GM12878 (cell line): ENCODE measurements at regions not wholly inside any gene's neighbourhood (a gene's known extent, or its start where the extent isn't known, plus 50 kb on each side); places are given as distances from the start of the nearest gene placed in this dataset.

Source experiments
- POU2F2 ChIP-seq: IDR thresholded peaks from 3 replicates; pipeline ENCODE4 v1.6.1; 2011; ENCODE audit warnings: low read depth, mild to moderate bottlenecking, low read length, borderline replicate concordance
- RBBP5 ChIP-seq: fragments of 200-600 bp; sonication (generic); conservative IDR thresholded peaks from 2 replicates; pipeline ENCODE4 v1.6.1; 2016
- TF ChIP-seq, protein P1 (sequence below): fragments of 450-650 bp; IDR thresholded peaks from 2 replicates; pipeline ENCODE4 v1.6.1; 2017; ENCODE audit warnings: low read depth, mild to moderate bottlenecking, moderate library complexity
- TF ChIP-seq, protein P2 (sequence below), 3 experiments: IDR thresholded peaks in 2 of 3; conservative IDR thresholded peaks in 1 of 3; 2 replicates each; pipeline ENCODE4 v1.5.1; 2011; ENCODE audit warnings: low read depth in 3 of 3, low read length in 3 of 3, mild to moderate bottlenecking in 3 of 3, control low read depth in 2 of 3, moderate library complexity in 2 of 3, inconsistent platforms in 1 of 3, mixed read lengths in 1 of 3; ENCODE audit not compliant: control insufficient read depth in 2 of 3, insufficient read depth in 1 of 3; ENCODE audit errors: extremely low read depth in 1 of 3

DNA sequence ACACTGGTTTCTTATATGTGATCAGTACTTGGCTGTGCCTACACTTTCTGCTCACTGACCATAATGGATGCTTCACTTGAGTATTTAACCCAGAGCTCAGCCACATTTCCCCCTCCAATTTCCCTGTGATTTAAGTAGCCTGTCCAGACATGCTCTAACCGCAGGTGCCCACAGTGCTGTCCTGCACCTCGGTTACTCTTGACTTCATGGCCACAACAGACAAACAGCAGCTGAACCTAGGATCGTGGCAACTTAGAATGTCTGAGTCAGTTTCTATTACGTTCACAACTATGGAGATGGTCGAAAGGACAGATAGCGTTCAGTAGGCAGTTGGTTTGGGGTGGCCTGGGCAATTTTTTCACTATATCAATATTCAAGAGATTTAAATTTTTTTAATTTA lies 306.9 kb upstream of the SGK1 start:
- no peak for TF ChIP-seq RBBP5
- TF ChIP-seq, protein P1, sequence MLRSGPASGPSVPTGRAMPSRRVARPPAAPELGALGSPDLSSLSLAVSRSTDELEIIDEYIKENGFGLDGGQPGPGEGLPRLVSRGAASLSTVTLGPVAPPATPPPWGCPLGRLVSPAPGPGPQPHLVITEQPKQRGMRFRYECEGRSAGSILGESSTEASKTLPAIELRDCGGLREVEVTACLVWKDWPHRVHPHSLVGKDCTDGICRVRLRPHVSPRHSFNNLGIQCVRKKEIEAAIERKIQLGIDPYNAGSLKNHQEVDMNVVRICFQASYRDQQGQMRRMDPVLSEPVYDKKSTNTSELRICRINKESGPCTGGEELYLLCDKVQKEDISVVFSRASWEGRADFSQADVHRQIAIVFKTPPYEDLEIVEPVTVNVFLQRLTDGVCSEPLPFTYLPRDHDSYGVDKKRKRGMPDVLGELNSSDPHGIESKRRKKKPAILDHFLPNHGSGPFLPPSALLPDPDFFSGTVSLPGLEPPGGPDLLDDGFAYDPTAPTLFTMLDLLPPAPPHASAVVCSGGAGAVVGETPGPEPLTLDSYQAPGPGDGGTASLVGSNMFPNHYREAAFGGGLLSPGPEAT: no peak
- TF ChIP-seq, protein P2, sequence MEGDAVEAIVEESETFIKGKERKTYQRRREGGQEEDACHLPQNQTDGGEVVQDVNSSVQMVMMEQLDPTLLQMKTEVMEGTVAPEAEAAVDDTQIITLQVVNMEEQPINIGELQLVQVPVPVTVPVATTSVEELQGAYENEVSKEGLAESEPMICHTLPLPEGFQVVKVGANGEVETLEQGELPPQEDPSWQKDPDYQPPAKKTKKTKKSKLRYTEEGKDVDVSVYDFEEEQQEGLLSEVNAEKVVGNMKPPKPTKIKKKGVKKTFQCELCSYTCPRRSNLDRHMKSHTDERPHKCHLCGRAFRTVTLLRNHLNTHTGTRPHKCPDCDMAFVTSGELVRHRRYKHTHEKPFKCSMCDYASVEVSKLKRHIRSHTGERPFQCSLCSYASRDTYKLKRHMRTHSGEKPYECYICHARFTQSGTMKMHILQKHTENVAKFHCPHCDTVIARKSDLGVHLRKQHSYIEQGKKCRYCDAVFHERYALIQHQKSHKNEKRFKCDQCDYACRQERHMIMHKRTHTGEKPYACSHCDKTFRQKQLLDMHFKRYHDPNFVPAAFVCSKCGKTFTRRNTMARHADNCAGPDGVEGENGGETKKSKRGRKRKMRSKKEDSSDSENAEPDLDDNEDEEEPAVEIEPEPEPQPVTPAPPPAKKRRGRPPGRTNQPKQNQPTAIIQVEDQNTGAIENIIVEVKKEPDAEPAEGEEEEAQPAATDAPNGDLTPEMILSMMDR (IDR thresholded peaks at IDR 0.05 in 2 of 3, conservative IDR thresholded peaks at IDR 0.05 in 1 of 3; ENCODE audit: control insufficient read depth in 2 of 3, extremely low read depth in 1 of 3, insufficient read depth in 1 of 3, low read depth in 3 of 3, low read length in 3 of 3): no peak
- TF ChIP-seq POU2F2: no peak
